GM12891 (cell line): ENCODE measurements at regions not wholly inside any gene's neighbourhood (a gene's known extent, or its start where the extent isn't known, plus 50 kb on each side); places are given as distances from the start of the nearest gene placed in this dataset.

Experiments used
- DNase-seq: peaks from one replicate; pipeline ENCODE4 v3.0.0; 2011; ENCODE audit warnings: low spot score; ENCODE audit not compliant: insufficient read length
- FAIRE-seq: peaks from 2 replicates; lab custom pipeline; 2011; peaks lifted over from hg19 to GRCh38; lab: Jason Lieb, UNC
- PAX5 ChIP-seq: IDR thresholded peaks from 2 replicates; pipeline ENCODE4 v1.6.1; 2011; ENCODE audit warnings: low read length, moderate library complexity, mild to moderate bottlenecking; ENCODE audit not compliant: insufficient read depth, severe bottlenecking
- POLR2A ChIP-seq: IDR thresholded peaks from 2 replicates; pipeline ENCODE4 v1.6.1; 2011; ENCODE audit warnings: low read depth, low read length, control low read depth
- POLR2AphosphoS5 ChIP-seq: IDR thresholded peaks from 2 replicates; pipeline ENCODE4 v1.6.1; 2011; ENCODE audit warnings: low read depth, low read length, control low read depth
- POU2F2 ChIP-seq: IDR thresholded peaks from 2 replicates; pipeline ENCODE4 v1.6.1; 2011; ENCODE audit warnings: low read depth, mild to moderate bottlenecking, control low read depth, low read length, moderate library complexity
- SPI1 ChIP-seq: IDR thresholded peaks from 2 replicates; pipeline ENCODE4 v1.6.1; 2011; ENCODE audit warnings: low read depth, low read length, control low read depth
- TAF1 ChIP-seq: IDR thresholded peaks from 2 replicates; pipeline ENCODE4 v1.6.1; 2011; ENCODE audit warnings: low read depth, low read length, control low read depth

DNA sequence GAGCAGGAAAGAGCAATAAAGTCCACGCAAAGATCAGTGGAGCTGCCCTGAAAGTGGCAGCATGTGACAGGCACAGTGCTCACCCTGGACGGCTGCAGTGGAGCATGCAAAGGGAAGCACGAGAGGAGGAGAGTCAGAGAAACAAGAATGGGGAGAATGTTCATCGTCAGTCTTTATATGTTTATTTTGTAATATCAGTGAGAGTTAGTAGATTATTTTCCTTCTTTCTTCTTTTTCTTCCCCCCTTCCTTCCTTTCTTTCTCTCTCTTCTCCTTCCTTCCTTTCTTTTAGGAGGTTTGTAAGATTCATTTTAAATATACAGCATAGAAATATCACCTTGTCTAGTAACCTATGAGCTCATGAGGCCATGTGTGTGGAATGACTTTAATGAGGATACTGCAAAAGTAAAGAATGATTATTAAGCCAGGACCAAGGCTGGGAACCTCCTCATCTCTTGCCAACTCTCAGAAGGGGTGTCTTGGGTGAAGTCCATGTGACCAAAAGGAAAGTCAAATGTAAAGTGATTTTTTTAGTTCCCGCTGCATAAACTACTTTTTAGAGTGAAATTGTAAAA is 321.1 kb downstream of the AASDHPPT start:
- FAIRE-seq (no peak), DNase-seq (no peak)
- TF ChIP-seq POLR2AphosphoS5 (no peak), POLR2A (no peak), TAF1 (no peak), POU2F2 (no peak), SPI1 (no peak), PAX5 (no peak)

DNA sequence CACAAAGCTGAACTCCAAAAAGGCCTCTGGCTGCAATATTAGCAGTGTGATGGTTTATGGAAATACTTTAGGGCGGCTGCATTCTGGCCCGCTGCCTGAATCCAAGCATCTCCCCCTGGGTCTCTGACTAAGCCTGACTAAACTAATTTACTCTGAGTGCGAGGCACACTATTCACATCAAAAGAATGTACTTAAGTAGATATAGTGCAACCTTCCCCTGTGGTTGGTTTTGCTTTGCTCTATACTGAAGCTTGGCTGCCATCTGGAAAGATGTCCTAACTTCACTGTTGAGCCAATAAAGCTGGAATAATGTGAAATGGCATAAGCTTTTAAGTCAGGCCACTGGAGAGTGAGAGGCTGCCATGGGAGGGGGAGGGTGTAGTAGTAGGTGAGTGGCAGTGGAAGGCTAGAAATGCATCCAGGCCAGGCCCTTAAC is 321.6 kb downstream of the AASDHPPT start:
- FAIRE-seq (no peak), DNase-seq (no peak)
- TF ChIP-seq POLR2A (no peak), POLR2AphosphoS5 (no peak), POU2F2 (no peak), PAX5 (no peak), TAF1 (no peak), SPI1 (no peak)

DNA sequence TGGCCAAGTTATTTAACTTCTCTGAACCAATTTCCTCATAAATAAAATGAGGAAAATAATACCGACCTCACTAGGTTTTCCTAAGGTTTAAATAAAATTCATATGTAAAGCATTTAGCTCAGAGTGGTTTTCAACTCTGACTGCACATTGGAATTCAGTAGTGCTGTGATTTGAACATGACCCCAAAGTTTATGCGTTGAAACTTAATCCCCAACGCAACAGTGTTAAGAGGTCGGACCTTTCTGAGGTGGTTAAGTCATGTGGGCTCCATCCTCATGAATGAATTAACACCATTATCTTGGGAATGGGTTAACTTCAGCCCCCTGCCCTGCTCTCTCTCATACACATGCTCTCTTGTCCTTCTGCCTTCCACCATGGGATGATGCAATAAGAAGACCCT is 322.2 kb downstream of the AASDHPPT start:
- TF ChIP-seq SPI1 (no peak), TAF1 (no peak), POLR2A (no peak)
- FAIRE-seq, result no peak
- DNase-seq, result no peak

DNA sequence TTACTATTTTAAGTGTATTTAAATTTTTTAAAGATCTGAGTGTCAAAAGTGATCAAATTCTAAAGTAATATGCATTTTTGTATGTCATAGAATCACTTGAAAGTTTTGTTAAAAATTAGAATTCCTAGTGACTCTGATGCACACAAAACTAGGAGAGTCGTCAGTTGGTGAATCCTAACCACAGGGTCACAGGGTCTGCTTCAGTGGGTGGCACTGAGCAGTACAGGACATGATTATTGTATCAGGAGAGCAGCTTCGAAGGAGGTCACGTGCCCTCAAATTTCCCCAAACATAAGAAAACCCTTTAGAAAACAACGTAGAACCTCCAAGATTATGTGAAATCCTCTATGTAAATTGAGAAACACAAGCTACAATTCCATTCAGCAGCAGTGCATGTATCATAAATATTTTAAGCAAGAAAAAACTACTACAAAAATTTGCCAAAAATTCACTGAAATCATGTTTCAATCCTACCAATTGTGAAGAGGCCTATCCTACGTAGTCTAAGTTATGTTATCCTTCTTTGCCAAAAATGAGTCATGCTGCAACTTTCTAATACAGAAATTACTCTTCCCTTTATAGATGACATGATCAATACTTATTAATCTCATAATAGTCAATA is 323.6 kb downstream of the AASDHPPT start:
- TF ChIP-seq POU2F2 (no peak), SPI1 (no peak), POLR2A (no peak), POLR2AphosphoS5 (no peak), PAX5 (no peak), TAF1 (no peak)
- no peak for DNase-seq
- FAIRE-seq, result no peak

DNA sequence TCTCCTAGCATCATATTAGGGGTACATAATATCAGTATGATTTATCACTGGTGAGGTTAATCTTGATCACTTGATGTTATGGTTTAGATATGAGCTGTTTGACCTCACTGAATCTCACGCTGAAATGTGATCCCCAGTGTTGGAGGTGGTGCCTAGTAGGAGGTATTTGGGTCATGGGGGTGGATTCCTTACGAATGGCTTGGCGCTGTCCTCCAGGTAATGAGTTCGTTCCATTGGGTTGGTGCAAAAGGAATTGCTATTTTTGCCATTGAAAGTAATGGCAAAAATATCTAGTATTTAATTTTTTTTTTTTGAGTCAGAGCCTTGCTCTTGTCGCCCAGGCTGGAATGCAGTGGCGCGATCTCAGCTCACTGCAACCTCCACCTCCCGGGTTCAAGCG is 326.3 kb downstream of the AASDHPPT start:
- TF ChIP-seq PAX5 (no peak), SPI1 (no peak), POLR2A (no peak), POU2F2 (no peak), POLR2AphosphoS5 (no peak), TAF1 (no peak)
- FAIRE-seq, result no peak
- DNase-seq, result no peak

DNA sequence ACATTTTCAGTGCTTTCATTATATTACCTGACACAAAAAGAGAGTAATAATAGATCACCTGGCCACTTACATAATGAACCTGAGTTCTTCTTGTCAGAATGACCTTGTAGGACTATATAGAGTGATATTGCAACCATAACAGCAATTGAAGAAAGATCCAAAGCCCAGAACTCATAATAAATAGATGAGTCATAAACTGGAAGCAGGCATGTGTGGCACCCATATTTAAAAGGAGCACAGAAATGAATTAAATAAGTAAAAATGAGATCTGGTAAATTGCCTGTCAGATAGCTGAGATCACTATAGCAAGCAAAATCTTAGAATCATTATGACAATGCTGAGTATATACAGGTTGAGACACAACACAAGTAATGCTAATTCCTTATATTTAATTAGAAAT is 331.8 kb downstream of the AASDHPPT start:
- no peak for TF ChIP-seq POU2F2
- TF ChIP-seq TAF1, result no peak
- TF ChIP-seq POLR2A, result no peak
- TF ChIP-seq POLR2AphosphoS5, result no peak
- TF ChIP-seq SPI1, result no peak
- no peak for DNase-seq
- no peak for FAIRE-seq

DNA sequence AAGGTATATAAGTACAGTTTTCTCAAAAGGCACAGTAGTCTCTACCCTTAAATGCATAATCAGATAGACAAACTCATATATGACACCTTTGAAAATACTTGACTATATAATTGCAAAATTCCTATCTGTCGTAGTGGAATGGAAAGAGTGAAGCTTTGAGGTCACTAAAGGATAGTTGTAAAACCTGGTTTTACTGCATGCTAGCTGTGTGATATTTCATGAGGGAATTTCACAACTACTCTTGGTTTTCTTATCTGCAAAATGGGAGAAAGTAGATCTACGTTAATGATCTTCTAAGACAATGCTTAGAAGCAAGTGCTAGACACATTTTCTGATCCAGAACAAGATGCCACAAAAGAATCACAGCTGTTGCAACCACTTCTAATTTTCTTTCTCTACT is 332.2 kb downstream of the AASDHPPT start:
- no peak for TF ChIP-seq POLR2AphosphoS5
- TF ChIP-seq POU2F2, result no peak
- no peak for TF ChIP-seq PAX5
- no peak for TF ChIP-seq TAF1
- FAIRE-seq (no peak), DNase-seq (no peak)

DNA sequence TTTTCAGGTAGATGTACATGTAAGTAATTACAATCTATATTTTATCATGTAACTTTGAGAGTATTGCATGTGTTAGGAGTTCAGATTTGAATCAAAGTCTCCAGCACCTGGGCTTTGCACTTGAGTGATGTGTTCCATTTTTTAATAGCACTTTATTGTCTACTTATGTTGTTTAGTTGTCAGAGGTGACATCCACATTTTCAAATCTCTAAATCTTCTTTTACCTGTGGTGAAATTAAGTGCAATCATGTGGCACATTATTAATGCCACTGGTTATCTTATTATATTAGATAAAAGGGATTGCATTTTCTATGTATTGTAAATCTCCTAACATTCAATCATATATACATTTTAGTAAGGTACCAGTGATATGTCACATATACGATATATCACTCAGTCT is 333.4 kb downstream of the AASDHPPT start:
- DNase-seq (no peak), FAIRE-seq (no peak)
- TF ChIP-seq POLR2AphosphoS5 (no peak), SPI1 (no peak), POU2F2 (no peak), PAX5 (no peak), POLR2A (no peak), TAF1 (no peak)

DNA sequence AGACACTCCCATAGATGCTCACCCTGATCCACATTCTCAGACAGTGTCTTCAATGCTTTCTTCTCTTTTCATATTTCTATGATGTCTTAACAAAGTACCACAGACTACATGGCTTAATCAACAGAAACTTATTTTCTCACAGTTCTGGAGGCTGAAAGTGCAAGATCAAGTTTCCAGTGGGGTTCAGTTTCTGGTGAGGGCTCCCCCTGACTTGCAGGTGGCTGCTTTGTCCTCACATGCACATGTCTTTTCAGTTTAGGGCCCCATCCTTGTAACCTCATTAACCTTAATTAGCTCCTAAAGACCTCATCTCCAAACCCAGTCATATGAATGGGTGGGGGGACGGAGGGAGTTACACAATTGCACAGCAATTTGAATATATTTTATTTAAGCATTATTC is 335.8 kb downstream of the AASDHPPT start:
- DNase-seq (no peak), FAIRE-seq (no peak)
- TF ChIP-seq PAX5, result no peak
- TF ChIP-seq POLR2AphosphoS5, result no peak
- TF ChIP-seq POLR2A, result no peak
- TF ChIP-seq POU2F2, result no peak
- TF ChIP-seq TAF1, result no peak
- TF ChIP-seq SPI1, result no peak

DNA sequence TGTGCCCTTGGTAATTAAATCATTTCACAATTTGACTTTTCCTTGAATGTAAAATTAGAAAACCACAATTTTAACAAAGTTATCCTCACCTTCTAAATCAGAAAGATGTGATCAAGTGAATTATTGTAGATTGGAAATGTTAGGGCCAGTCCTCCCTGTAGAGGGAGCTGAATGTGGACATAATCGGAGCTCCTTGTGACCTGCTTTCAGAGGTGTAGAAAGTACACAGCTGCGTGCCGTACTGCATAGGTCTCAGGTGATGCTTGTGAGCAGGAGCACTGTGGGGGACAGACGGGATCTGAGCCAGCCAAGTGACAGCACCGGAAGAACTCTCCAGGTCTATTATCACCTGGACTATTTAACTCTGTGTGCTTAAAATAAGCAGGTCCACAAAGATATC is 338.0 kb downstream of the AASDHPPT start:
- DNase-seq (no peak), FAIRE-seq (no peak)
- no peak for TF ChIP-seq SPI1

DNA sequence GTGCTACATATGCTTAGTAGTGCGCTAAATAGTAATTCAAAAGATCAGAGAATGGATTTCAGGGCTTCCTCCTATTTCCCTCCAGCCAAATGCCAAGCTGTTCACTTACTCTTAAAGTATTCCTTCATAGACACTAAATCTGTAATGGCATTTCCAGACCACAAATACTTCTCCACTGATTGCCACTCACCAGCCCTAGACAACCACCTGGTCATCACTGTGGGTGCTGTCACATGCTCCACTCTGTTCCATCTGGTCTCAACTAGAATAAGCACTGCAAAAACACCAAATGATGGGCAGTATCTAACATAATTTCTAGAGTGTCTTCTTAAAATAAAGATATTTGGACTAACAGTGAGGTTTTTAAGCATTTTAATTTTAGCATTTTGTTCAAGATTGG is 341.3 kb downstream of the AASDHPPT start:
- DNase-seq (no peak), FAIRE-seq (no peak)
- TF ChIP-seq PAX5, result no peak
- no peak for TF ChIP-seq POU2F2
- TF ChIP-seq TAF1, result no peak
- no peak for TF ChIP-seq SPI1
- TF ChIP-seq POLR2A, result no peak
- TF ChIP-seq POLR2AphosphoS5, result no peak
